SK-N-MC (cell line): ENCODE measurements at regions not wholly inside any gene's neighbourhood (a gene's known extent, or its start where the extent isn't known, plus 50 kb on each side); places are given as distances from the start of the nearest gene placed in this dataset.

Experiments used
- EZH2 ChIP-seq: fragments of 200-600 bp; sonication (generic); IDR thresholded peaks from one replicate; pipeline ENCODE4 v1.6.1; 2017; ENCODE audit warnings: antibody characterized with exemption
- POLR2AphosphoS5 ChIP-seq: IDR thresholded peaks from 2 replicates; pipeline ENCODE4 v1.6.1; 2012; ENCODE audit warnings: mild to moderate bottlenecking, low read depth, low read length, borderline replicate concordance

DNA sequence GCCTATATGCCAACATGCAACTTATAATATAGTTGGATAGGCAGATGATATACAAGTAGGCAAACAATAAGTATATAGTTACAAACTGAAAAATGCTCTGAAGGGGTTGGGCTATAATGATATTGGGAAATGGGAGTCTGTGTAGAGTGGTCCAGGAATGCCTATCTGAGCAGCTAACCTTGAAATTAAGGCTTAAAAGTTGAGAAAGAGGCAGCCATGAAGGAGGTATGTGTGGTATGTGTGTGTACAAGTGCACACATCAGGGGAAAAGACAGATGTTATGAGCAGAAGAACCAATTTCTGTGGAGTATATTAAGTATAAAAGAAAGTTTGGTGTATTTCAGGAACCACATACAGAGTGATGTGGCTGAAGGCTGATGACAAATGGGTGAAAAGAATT is 154.9 kb upstream of the PAPPA start:
- TF ChIP-seq EZH2 = no peak
- TF ChIP-seq POLR2AphosphoS5 = no peak
